ENCODE measurements at regions not wholly inside any gene's neighbourhood (a gene's known extent, or its start where the extent isn't known, plus 50 kb on each side); places are given as distances from the start of the nearest gene placed in this dataset.

DNA sequence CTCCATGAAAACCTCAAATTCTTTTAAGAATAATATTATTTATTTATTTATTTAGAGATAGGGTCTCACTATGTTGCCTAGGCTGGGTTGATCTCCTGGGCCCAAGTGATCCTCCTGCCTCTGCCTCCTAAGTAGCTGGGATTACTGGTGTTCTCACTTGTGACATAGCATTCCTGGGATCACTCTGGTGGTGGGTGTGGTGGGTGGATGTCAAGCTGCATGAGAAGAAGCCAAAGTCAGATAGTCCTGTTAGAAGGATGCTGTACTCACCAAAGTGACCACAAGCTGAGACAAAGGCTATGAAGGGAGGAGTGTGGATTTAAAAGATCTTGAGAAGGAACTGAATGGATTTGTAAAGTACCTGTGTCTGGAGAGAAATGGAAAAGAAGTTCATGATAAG is 87.9 kb upstream of the SPON1 start:
- DNase-seq = no peak

DNA sequence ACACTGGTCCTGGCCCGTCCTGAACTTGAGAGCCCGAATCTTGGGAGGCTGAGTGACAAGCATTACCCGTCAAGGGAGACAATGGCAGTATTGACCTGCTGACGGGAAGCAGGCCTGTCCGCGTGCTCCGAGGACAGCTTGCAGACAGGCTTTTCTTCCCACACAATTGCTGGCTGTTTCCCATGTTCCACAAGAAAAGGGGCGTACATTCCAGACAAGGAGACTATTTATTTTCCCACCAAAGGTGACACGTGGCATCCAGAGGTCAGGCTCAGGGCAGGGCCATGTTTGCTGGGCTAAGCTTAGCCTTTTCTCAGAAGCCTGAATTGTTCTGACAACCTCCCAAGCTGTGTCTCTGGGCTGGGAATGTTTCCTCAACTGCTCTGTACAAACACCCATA is 86.9 kb upstream of the SPON1 start:
- DNase-seq = no peak

DNA sequence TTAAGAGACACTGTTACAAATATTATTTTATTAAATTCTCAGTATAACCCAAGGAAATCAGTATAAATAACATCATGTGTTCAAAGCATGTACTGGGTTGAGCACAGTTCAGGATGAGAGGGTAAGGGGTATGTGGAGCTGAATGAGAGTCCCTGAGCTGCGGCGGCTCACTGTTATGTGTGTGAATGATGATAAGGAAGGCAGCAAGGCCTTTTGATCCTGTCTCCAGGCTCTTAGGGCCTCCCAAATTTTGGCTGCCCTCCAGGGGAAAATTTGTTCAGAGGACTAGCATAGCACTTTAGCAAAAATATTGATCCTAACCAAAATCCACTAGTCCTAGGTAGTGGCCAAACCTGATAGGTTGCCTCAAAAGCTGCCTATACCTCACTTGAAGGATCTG is 86.1 kb upstream of the SPON1 start:
- DNase-seq = no peak

DNA sequence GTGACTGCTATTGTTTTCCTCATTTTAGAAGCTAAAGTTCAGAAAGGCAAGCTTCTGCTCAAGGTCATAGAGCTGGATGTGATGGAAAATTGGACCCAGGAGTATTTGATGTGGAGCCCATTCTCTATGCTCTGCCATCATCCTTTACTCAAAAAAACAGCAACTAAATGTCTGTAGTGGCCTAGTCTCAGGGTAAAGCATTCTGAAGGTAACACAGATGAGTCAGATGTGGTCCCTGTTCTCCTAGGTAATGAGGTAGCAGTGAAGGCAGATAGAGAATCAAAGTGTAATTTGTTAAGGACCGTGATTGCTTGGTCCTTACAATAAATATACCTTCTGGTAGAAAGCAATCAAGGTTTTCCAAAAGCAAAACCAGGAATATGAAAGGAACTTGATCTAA is 84.4 kb upstream of the SPON1 start:
- no peak for DNase-seq

DNA sequence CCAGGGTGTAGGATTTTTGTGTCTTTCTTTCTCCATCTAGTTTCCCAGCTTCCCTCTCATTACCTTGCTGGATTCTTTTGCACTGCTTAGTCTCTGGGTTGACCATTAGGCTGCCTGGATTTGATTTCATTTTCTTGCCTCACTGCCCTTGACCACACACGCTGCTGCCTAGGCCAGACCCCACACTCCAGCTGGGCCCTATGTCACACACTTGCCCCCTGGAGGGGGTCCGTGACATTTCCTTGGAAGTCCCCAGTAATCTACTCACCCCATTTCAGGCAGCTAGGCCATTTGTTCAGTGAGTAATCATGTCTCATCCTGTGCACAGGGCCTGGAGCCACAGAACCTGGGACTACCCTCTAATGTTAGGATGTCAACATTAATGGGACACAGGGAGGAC is 81.9 kb upstream of the SPON1 start:
- no peak for DNase-seq

DNA sequence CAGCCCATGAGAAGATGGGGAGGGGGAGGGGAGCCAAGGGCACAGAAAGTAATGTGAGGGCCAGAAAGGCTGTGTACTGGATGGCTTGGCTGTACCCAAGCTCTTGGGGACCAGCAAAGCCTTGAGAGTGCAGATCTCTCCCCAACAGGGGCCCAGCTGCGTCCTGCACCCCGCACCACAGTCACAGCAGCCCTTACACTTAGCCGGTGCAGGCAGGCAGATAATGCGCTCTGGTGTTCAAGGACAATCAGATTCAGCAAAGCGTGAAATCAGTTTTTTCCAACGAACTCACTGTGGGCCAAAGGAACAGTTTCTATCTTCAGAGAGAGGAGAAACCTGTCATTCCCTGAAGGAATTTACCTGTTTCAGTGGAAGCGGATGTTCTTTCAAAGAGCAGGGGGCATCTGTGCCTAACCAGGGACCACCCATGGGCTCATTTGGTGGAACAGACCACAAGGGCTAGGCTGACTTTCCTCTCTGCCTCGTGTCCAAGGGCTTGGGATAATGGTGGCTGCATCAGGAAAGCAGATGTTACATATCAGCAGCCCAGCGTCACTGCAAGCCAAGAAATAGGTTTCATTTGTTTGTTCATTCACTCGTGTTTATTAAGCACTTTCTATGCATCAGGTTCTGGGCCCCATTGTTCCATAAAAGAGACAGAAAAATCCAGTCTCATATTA is 81.2 kb upstream of the SPON1 start:
- DNase-seq = no peak

DNA sequence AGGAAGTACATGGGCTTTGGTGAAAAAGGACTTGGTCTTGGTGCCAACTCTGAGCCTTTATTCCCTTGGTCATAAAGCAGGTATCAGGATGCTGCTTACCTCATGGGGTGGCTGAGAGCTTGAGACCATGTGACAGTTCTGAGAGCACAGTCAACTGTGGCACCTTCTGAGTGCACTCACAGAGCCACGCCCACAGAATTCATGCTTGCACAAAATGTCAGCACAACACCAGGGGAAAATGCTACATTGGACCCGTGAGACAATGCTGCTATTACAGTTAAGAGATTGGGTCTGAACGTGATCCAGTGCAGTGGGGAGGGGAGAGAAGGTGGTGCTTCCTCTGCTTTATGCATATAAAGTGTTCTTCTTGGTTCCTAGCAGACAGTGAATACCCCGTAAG is 79.5 kb upstream of the SPON1 start:
- no peak for DNase-seq

DNA sequence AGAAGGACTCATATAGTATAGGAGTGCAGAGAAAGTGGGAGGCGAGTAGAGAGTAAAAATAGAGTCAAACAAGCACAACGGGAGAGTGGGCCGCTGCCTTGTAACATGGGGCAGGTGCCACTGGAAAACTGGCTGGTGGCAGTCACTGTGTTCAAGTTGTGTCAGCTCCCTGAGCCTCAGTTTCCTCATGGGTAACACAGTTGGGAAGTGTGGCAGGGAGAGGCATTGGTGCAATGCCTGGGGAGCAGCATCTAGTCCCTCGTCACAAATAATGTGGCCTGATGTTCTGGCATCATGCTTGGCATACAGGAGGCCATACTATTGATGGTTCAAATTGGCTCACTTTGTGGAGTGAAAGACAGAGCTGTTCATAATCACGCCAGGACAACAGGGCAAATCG is 78.9 kb upstream of the SPON1 start:
- DNase-seq = no peak

DNA sequence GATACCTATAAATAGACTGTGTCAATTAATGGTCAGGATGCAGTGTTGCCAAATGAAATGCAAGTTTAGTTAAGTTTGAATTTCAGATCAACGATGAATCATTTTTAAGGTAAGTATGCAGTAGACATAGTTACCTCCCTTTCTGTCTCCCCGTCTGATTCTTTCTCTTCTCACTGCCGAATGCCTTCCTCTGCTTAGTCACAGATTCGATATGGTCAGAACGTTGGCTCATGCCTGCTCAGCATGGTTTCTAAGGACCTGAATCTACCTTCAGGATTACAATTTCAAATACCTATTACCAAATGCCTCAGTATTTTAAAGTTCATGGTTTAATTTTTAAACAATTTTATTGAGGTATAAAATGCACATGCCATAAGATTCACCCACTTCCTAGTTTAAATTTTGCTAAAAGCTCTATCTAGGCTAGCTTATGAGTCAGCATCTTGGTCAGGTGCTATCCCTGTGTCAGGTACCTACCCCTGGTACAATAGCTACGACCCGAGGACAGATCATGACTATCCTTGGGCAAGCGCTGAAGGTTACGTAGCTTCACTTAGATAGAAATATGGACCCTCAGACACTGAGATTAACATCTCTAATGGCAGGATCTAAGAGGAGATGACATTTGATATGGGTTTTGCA is 78.2 kb upstream of the SPON1 start:
- DNase-seq = no peak

DNA sequence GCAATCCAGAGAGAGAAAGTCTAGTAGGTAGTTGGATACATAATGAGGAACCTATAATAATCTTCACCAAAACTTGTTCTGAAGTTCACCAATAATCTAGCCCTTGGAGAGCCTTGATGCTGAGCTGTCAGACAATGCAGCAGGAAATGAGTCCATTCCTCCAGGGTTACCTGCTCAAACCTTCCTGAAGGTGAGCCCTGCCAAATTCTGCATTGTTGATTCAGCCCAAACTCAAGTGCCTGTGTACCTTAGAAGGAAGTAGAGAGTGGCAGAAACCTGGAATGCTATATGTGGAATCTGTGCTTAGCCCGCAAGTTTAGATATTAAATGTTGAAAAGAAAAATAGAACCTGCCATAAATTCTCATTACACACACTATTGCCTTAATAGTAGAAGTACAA is 77.4 kb upstream of the SPON1 start:
- no peak for DNase-seq

DNA sequence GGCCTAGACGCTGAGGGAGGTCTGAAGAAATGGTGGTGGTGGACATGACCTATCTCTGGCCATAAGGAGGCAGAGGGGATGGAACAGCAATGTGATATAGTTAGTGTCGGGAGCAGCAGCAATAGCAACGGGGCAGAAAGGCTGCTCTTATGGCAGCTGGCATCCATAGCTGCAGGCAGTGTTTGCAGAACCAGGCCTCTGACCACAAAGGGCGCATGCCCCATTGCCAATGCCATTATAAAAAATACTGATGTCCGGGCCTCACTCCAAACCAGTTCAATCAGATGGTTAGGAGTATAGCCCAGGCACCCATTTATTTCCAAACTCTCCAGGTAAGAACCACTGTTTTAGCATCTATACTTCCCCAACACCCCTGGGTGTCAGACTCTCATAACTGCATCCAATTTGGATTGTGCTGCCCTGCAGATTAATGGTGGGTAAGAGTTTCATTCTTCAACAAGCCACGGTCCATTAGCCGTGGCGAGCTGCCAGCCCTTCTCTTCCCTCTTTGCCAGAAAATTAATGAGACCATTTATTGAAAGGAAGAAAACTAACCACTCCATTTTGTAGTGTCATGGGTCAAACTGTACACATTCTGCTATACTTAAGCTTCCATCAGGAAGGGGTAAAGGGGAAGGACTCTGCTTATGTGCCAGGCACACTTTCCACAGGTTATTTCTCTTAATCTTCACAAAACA is 72.8 kb upstream of the SPON1 start:
- DNase-seq = no peak

DNA sequence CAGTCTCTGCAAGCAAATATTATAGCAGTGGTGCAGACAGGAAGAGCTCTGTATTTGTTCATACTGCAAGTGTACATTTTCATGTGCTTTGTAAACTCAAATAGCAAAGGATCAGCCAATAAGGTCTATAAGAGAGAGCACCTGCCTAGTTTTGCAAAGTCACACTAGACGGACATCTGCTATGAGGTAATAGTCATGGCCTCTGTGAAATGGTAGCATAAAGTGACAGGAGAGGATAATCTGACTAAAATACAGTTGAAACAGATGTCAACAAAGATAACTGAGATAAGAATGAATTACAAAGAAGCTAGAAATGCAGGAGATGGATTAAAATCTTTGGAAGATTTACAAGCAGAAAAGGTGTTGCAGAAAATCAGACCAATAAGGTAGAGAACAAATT is 70.6 kb upstream of the SPON1 start:
- no peak for DNase-seq

DNA sequence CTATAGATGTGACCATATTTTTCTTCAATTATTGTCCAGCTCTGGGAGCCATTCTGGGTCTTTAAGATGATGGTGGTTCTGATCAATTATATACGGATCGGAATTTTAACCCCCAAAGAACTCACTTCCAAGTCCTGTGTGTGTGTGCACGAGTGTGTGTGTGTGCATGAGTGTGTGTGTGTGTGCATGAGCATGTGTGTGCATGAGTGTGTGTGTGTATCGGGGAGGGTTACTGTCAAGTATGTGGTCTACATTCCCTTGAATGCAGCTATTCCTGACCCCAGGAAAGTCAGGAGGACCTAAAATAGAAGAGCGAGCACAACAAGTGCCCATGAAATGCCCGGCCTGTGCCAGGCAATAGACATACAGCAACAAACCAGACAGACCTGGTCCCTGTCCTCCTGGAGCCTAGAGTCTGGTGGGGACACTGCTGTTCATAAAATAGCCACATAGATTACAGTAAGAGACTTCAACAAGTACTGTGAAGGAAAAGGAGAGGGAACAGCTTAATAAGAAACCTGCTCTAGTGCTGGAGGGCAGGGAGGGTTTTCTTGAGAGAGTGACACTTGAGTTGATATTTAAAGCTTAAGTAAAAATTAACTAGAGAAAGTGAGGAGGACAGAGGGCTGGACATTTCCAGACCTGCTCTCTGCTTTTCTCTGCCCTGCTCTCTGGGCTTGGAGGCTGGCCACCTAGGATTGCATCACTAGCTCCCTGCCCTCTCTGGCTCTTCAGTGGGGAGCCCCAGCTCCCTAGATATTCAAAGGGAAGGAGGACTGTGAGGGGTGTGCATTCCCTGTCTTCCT is 66.1 kb upstream of the SPON1 start:
- DNase-seq = no peak

DNA sequence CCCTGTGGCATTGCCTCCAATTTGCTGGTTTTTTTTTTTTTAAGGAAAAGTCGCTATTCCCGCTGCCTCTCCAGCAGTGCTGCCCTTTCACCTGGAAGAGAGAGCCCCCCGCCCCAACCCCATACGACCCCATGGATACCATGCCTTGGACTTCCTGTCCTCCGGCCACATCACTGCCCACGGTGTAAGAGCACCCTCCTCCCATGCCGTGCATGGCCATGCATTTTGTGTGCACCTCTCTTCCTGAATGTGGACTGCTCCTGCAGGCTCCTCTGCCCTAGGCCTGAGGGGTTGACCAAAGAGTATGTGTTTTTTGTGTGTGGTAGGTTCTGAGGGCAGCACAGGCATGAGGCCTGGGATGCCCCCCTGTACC is 65.6 kb upstream of the SPON1 start:
- no peak for DNase-seq

DNA sequence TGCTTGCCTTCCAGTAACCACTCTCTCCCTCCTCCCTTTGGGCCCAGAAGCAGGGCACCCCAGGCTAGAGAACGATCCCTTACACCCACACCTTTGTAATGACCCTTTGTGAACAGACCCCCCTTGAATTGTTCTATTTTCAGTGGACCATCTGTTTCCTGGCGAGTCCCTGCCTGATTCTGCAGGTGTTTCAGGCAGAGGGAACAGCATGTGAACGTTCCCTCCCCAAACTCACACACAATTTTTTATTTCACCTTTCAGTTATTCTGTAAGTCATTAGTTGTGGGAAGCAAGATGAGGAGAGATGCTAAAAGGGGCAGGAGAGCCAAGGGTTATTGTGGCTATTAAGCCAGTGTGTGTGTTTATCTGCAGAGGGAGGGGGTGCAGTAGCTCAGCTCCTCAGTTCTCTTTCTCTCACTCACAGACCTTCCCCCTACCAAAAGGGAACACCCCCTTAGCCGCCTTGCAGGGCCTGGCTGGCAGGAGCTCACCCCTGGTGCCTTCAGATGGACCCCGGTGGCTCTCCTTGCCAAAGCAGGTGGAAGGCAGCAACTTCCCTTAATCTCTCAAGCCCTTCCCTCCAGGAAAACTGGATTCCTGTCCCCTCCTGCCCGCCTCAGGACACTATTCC is 64.8 kb upstream of the SPON1 start:
- no peak for DNase-seq

DNA sequence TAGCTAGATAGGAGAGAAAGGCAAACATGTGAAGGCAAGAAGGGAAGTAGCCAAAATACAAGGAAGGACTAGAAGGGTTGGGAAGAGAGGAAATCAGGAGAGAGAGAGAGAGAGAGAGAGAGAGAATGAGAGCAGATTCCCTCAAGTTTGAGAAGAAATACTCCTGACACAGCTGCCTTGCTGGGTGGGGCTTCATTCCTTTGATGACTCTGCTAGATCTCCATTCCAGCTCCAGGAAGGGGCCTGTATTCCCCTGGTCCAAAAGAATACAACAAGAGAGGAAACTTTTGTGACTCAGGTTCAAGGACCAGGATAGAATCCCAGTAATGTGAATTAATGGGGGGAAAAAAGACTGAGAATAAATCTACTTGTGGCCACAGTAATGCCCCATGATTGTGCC is 62.9 kb upstream of the SPON1 start:
- DNase-seq = no peak

DNA sequence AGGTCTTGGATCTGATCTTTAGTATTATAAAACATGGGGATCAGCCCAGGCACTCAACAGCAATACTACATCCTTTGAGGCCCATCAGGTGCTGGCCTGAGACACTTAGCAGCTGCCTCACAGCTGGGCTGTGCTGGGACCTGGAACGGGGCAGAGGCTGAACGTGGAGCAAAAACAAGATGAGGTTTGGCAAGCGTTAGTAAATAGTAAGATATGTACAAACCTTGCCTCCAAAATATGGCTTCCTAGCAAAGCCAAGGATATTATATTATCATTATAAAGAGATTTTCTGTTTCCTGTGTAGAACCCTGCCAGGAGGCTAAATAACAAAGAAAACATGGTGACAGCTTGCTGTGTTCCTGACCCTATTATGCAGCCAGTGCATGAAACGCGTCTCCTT is 60.0 kb upstream of the SPON1 start:
- DNase-seq = no peak

DNA sequence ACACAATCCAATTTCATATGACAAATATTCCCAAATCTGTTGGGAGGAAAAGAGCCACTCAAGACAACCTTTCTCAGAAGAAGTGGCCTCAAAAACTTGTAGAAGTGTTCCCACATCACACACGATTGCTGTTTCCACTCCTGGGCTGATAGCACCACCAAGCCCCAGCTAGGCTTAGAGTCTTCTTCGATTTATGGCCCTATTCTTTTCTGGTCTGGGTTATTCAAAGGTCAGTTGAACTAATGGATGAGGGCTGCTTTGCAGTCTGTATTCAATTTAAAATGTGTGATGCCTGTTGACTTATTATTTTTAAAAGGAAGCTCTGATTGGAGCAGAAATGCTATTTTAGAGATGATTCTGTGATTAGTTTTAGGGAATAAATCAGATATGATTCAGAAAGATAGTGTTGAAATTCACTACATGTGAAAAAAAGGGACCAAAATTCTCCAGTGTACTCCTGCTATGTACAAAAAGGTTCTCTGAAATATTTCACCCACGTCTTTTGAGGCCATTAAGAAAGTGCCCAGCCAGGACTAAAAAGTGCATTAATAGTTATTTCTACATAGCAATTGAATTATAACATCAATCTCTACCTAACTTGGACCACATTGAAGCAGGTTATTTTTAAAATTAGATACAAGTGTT is 57.3 kb upstream of the SPON1 start:
- no peak for DNase-seq

DNA sequence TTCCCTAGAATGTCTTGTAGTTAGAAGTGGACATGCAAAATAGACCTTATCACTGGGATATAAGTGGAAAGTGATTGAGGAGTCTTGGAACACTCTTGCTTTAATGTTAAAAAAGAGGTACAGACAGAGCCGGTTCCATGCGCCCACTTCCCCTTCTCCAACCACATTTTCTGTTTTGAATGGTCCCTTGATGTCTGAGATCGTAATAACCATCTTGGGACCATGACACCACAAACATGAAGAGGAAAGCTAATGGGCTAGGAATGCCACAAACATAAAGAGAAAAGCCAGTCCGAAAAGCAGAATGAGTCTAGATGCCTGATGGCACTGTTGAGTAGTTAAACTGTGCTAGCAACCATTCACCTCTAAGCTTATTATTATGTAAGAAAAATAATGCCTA is 54.8 kb upstream of the SPON1 start:
- DNase-seq = no peak

DNA sequence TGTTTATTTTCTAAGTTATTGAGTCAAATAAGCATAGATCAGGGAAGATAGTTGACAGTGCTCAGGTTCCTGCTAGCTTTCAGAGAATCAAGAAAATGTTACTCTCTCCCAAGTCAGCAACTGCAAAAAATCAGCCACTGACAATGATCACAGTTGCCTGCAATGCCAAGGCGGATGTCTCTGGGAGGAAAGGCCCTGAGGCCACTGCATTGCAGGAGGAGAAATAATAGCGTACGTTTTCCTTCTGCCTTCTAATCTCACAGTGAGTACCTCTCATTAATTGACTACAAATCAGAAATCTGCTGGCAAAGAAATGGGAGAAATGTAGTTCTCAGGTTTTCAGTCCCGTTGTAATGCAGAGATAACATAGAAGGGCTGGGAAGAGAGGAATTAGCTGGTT is 54.0 kb upstream of the SPON1 start:
- DNase-seq = no peak
